Choroid plexus epithelial cell (primary cell): ENCODE measurements at regions not wholly inside any gene's neighbourhood (a gene's known extent, or its start where the extent isn't known, plus 50 kb on each side); places are given as distances from the start of the nearest gene placed in this dataset.
"Not testable (repeated sequence)": the region's sequence is repeated elsewhere in the genome, so short reads cannot be mapped to it uniquely, and the experiment has no call there.

Experiments used
- DNase-seq: peaks from one replicate; pipeline ENCODE4 v3.0.0-alpha.2; 2010; ENCODE audit warnings: low read depth
- H3K4me3 ChIP-seq: 2 replicates; pipeline ENCODE4 v1.5.1; 2011; ENCODE audit warnings: low read depth, mild to moderate bottlenecking, control low read depth, low read length, moderate library complexity
- TF ChIP-seq, protein P1 (sequence below): conservative IDR thresholded peaks from 2 replicates; pipeline ENCODE4 v1.5.1; 2011; ENCODE audit warnings: low read depth, mild to moderate bottlenecking, control low read depth, inconsistent platforms, low read length, moderate library complexity

DNA sequence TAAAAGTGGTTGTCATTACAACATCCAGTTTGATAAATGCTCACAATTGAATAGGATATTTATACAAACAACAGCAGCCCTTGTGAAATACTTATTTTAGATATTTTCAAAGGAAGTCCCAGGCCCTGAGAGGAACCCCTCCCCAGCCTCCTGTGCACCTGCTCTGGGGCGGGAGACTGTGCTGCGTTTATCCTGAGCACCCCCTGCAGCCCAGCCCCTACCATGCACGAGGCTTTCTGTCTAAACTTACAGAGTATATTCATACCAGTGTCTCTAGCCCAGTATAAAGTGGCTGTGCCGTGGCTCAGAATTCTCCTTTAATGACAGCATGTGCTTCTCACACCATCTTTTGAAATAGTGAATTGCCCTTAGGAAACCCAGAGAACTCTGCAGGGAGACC lies 1084.3 kb downstream of the TMEM121 start:
- no peak for DNase-seq
- no peak overlapping the region for H3K4me3 ChIP-seq
- TF ChIP-seq, protein P1, sequence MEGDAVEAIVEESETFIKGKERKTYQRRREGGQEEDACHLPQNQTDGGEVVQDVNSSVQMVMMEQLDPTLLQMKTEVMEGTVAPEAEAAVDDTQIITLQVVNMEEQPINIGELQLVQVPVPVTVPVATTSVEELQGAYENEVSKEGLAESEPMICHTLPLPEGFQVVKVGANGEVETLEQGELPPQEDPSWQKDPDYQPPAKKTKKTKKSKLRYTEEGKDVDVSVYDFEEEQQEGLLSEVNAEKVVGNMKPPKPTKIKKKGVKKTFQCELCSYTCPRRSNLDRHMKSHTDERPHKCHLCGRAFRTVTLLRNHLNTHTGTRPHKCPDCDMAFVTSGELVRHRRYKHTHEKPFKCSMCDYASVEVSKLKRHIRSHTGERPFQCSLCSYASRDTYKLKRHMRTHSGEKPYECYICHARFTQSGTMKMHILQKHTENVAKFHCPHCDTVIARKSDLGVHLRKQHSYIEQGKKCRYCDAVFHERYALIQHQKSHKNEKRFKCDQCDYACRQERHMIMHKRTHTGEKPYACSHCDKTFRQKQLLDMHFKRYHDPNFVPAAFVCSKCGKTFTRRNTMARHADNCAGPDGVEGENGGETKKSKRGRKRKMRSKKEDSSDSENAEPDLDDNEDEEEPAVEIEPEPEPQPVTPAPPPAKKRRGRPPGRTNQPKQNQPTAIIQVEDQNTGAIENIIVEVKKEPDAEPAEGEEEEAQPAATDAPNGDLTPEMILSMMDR = no peak

DNA sequence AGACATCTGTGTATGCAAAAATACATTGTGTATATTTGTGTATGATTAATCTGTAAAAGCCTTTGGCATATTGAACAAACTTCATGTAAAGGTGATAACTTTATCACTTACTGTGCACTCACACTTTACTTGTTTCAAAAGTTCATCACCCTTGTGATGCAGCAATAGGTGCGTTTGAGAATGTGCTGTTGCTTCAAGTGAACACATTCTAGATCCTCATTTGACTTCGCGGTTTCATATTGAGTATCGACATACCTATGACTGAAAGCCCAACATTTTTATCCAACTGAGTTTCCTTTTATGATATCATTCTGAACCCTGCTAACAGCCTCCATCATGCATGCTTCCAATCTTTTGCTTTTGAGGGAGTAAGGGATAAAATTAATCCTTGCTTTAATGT lies 1086.9 kb downstream of the TMEM121 start:
- TF ChIP-seq, protein P1 = no peak
- H3K4me3 ChIP-seq = no peak overlapping the region
- DNase-seq = no peak

DNA sequence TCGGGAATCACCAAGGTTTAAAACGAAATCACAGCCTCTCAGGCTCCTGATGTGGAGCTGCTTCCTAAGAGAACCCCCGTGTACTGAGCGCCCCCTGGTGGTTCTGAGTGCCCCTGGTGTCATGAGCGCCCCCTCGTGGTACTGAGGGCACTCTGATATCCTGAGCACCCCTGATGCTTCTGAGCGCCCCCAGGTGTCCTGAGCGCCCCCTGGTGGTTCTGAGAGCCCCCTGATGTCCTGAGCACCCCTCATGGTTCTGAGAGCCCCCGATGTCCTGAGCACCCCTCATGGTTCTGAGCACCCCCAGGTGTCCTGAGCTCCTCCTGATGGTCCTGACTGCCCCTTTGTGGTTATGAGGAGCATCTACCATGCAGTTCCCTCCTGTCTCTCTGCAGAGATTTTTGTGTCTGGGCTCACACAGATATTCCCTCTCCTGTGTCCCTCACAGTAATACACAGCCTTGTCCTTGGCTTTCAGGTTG lies 1092.1 kb downstream of the TMEM121 start:
- not testable (repeated sequence) for H3K4me3 ChIP-seq
- TF ChIP-seq, protein P1 = peak; percentile 22
- peak; percentile 1 for DNase-seq

DNA sequence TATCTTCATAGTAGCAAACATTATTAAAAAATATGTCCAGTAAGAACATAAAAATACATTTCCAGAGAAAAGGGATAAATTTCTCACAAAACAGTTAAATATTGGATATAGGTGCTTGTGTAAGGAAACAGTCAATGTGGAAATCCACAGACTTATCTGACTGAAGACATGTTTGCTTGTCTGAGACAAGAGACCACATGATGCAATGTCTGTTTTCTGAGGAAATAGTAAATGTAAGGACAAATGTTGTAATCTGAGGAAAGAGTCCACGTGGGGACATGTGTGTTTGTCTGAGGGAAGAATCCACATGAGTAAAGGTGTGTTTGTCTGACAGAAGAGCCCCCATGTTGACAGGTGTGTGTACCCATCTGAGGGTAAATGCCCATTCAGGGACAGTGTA lies 1093.2 kb downstream of the TMEM121 start:
- no peak overlapping the region for H3K4me3 ChIP-seq
- TF ChIP-seq, protein P1 = no peak
- DNase-seq = no peak

DNA sequence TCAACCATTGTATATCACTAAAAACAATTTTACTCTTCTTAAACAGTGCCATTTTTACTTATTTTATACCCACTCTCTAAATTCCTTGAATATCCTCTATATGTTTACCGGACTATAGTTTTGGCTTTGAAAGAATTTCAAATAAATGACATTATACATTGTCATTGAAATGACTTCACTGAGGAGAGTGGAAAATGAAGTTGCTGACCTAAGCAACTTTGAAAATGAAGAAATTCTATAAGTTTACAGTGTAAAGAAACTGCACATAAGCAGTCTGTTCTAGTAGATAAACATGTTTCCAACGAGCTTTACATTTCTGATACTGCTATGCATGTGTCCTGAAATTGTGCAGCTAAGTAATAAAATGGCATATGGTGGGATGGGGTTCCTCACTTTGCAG lies 1094.0 kb downstream of the TMEM121 start:
- no peak for DNase-seq
- no peak overlapping the region for H3K4me3 ChIP-seq
- TF ChIP-seq, protein P1 = no peak

DNA sequence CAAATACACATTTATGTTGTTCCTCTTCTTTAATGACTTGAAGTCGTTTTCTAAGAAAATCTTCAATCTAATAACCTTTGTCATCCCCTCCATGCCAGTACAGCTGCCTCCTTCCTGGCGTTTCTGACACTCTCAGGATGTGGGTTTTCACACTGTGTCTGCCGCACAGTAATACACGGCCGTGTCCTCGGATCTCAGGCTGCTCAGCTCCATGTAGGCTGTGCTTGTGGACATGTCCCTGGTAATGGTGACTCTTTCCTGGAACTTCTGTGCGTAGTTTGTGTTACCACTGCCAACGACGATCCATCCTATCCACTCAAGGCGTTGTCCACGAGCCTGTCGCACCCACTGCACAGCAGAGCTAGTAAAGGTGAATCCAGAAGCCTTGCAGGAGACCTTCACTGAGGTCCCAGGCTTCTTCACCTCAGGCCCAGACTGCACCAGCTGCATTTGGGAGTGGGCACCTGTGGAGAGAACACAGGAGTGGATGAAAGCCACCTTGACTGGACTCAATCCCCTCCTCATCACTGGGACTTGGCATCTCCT lies 1095.9 kb downstream of the TMEM121 start:
- no peak overlapping the region for H3K4me3 ChIP-seq
- no peak for DNase-seq
- TF ChIP-seq, protein P1 = no peak

DNA sequence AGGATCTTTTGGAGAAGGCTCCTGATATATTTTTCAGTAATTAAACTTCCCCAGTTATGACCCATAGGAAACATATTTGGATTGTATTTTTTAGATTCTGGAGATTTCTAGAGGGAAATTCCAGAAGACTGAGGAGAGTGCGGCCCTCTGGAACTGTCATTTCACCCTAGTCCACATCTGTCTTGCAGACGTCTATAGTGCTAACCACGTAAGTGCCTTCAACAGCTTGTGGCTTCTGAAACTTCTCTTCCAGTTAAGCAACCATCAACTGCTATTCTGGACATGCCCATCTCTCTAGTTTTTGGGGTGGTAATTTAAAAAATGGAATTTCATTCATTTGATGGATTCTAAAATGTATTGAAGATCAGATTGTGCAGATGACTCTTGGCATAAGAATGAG lies 1098.8 kb downstream of the TMEM121 start:
- DNase-seq = no peak
- TF ChIP-seq, protein P1 = no peak
- H3K4me3 ChIP-seq = no peak overlapping the region

DNA sequence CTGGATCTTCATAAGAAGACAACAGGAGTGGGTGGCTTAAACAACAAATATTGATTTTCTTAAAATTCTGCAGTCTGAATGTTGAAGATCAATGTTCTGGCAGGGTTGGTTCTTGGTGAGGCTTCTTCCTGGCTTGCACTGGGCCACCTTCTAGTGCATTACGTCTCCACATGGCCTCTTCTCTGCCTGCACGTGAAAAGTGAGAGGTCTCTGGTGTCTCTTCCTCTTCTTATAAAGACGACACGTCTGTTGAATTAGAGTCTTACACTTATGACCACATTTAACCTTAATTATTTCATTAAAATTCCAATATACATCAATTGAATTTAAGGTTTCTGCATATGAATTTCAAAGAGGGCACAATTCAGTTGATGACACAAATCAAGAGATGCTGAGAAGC lies 1100.1 kb downstream of the TMEM121 start:
- H3K4me3 ChIP-seq, DNase-seq: not testable (repeated sequence)

DNA sequence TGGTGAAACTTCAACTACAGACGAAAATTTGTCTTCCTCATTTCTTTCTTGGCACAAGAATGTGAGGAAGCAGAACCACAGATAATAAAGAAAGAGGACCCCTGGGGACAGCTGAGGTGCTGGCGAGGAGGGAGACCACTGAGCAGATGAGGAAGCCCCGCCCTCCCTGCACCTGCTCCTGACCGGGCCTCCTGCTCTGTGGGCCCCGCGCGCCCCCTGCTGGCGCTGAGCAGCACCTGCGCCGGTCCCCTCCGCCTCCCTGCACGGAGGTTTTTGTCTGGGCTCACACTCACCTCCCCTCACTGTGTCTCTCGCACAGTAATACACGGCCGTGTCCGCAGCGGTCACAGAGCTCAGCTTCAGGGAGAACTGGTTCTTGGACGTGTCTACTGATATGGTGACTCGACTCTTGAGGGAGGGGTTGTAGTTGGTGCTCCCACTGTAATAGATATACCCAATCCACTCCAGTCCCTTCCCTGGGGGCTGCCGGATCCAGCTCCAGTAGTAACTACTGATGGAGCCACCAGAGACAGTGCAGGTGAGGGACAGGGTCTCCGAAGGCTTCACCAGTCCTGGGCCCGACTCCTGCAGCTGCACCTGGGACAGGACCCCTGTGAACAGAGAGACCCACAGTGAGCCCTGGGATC lies 1100.7 kb downstream of the TMEM121 start:
- H3K4me3 ChIP-seq, DNase-seq: not testable (repeated sequence)
